ACHN (cell line): ENCODE measurements at regions not wholly inside any gene's neighbourhood (a gene's known extent, or its start where the extent isn't known, plus 50 kb on each side); places are given as distances from the start of the nearest gene placed in this dataset.
"Not testable (repeated sequence)": the region's sequence is repeated elsewhere in the genome, so short reads cannot be mapped to it uniquely, and the experiment has no call there.

Source experiments
- DNase-seq: peaks from one replicate; pipeline ENCODE4 v3.0.0-alpha.2; 2015
- in situ Hi-C: cut with HindIII; loops from 2 replicates; pipeline ENCODE4 v1.10.0; 2017; ENCODE audit warnings: low sequenced_read_pairs, low pct_ligation_motif_present, low pct_unique_long_range_greater_than_20kb

DNA sequence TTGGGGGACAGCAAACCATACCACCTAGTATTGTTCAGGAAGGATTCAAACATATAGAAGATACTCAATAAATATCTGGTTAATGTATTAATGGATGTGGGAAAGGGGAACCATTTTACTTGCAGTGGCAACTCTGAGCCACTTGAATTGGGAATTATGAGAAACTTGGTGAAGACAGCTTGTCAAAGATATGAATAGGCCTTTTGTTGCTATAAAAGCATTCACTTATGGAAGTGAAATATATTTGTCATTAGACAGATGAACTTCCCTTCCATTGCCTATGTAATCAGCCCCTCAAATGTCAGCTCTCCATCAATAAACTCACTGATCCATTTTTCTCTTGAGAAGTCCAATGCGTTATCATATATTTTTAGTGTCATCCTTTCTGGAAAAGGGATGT, 56.1 kb downstream of the GPR85 start:
- in situ Hi-C loops = no loop called here
- DNase-seq = no peak

DNA sequence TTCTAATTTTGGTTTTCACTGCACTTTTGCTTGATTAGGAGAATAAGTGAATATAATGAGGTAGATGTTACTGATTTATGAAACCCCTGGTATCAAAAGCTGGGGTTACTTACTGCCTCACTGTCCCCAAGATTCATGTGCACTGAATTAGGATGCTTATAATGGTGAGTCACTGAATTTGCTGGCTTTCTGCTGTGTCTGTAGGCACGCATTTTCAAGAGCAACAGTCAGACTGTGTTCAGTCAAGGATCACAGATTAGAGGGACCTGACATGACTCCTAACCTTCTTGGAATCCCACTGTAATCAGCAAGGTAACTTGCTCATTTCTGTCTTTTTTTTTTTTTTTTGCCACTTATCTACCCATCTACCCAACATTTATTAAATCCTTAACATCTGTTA, 59.7 kb downstream of the GPR85 start:
- DNase-seq = peak; percentile 88
- in situ Hi-C loops = no loop called here

DNA sequence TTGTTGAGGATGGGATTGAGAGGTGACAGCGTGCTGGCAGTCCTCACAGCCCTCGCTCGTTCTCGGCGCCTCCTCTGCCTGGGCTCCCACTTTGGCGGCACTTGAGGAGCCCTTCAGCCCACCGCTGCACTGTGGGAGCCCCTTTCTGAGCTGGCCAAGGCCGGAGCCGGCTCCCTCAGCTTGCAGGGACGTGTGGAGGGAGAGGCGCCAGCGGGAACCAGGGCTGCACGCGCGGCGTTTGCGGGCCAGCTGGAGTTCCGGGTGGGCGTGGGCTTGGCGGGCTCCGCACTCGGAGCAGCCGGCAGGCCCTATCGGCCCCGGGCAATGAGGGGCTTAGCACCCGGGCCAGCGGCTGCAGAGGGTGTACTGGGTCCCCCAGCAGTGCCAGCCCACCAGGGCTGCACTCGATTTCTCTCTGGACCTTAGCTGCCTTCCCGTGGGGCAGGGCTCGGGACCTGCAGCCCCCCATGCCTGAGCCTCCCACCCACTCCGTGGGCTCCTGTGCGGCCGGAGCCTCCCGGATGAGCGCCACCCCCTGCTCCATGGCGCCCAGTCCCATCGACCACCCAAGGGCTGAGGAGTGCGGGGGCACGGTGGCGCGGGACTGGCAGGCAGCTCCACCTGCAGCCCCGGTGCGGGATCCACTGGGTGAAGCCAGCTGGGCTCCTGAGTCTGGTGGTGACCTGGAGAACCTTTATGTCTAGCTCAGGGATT, 69.3 kb downstream of the GPR85 start:
- in situ Hi-C loops, DNase-seq: not testable (repeated sequence)

DNA sequence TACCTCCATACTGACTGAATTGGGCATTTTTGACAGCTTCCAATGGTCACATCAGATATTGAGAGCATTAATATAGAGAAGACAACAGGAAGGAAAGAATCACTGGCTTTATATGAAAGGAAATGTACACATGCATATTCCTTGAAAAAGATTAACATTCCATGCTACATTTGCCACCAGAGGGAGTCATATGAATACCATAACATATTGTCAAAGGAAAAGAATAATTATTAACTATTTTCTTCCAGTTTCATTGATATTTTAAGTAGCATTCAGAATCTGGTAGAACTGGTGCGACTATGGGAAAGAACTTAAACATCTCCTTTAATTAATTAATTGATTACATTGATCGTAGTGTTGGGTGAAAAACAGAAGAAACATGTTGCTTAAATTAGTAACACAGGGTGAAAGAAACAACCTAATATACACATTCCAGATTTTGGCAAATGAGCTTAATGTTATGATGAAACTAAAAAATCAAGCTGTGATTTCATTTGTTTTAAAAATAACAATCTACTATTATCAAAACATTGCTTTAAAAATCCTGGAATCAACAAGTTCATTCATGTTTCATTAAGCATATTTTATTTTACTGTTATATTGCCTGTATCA, 71.5 kb downstream of the GPR85 start:
- DNase-seq = peak; percentile 80
- in situ Hi-C loops = no loop called here

DNA sequence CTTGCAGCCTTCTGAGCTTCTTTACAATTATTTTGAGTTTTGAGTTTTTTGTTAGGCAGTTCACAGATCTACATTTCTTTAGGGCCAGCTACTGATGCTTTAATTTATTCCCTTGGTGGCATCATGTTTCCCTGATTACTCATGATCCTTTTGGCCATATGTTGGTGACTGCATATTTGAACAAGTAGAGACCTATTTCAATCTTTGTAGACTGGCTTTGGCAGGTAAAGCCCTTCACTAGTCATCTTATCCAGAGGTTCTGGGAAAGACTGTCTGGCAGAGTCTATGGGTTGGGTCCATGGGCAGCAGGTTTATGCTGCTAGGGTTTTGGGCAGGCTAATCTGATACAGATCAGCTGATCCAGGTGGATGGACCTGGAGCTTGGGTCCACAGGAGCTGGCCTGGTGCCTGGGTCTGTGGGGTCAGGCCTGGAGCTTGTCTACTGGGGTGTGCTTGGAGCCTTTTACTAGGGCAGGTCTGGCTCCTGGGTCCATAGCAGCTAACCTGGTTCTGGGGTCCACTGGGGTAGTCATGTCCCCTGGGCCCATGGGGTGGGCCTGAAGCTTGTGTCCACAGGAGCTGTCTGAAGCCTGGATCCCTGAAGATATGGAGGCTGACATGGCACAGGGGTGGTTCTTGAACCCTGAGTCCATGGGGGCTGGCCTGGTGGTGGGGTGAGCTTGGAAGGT, 72.7 kb downstream of the GPR85 start:
- DNase-seq = no peak

DNA sequence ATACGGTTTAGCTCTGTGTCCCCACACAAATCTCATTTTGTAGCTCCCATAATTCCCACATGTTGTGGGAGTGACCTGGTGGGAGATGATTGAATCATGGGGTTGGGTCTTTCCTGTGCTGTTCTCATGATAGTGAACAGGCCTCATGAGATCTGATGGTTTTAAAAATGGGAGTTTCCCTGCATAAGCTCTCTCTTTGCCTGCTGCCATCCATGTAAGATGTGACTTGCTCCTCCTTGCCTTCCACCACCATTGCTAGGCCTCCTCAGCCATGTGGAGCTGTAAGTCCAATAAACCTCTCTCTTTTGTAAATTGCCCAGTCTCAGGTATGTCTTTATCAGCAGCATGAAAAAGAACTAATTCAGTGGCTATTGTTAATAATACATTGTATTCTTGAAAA, 73.8 kb downstream of the GPR85 start:
- DNase-seq, in situ Hi-C loops: not testable (repeated sequence)

More for the DNA sequence above, 72.7 kb downstream of the GPR85 start:
- in situ Hi-C loops = no loop called here

DNA sequence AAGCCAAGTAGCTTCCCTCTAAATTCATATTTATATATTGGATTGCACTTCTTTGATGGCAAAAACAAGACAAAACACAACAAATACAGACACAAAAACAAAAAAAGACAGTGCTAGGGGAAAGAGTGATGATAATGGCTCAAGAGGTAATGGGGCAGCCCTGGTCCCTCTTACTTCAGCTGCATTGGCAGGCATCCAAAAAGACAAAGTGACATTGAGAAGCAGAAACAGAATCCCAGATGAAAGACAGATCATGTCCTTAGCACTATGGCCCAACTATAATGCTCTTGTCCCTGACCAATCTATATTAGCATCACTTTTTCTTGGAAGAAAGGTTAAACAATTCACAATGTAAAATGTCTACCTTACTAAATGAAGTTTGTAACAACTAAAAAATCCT, 76.2 kb downstream of the GPR85 start:
- no peak for DNase-seq
- in situ Hi-C loops = no loop called here

DNA sequence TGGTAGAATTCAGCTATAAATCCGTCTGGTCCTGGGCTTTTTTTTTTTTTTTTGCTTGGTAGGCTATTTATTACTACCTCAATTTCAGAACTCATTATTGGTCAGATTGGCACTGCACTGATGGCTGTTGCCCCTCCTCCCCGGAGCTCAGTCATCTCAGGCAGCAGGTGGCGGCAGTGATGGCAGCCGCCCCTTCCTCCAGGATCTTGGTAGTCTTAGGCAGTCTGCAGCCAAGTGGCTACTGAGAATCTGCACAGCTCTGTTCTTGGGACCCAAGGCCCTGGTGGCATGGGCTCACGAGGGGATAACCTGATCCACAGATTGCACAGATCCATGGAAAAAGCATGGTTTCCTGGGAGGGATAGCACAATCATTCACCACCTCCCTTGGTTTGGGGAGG, 77.9 kb downstream of the GPR85 start:
- in situ Hi-C loops = no loop called here
- DNase-seq = no peak

DNA sequence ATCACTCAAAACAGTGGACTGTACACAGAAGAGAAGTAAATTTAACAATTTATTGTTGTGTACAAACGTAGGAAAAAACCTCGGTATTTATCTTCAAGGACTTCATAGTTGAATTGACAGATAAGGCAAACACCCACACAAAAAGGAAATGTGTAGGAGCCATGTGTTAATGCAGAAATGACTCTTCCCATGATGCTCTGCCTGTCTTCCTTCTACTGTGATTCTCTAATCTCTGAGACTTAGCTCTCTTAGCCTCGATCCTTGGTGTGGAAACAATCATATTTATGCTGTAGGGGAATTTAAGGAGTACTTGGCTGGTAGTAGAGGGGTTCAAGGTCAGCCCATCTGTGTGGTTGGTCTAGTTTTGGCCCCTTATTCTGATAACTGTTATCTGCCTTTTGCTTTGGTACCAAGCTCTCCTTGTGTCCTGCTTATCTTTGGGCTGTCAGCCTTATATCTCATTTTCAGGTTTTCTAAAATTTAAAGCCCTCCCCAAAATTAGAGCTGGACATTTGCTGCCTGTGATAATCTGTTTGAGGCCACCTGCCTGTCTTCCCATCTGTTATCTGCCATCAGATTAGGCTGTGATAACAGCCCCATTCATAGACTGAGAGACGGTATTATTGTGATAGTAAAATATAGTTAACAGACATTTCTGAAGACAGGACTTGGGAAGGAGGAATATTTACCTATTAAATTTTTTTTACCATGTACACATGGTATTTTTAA, 81.7 kb downstream of the GPR85 start:
- DNase-seq = no peak
- in situ Hi-C loops = no loop called here

DNA sequence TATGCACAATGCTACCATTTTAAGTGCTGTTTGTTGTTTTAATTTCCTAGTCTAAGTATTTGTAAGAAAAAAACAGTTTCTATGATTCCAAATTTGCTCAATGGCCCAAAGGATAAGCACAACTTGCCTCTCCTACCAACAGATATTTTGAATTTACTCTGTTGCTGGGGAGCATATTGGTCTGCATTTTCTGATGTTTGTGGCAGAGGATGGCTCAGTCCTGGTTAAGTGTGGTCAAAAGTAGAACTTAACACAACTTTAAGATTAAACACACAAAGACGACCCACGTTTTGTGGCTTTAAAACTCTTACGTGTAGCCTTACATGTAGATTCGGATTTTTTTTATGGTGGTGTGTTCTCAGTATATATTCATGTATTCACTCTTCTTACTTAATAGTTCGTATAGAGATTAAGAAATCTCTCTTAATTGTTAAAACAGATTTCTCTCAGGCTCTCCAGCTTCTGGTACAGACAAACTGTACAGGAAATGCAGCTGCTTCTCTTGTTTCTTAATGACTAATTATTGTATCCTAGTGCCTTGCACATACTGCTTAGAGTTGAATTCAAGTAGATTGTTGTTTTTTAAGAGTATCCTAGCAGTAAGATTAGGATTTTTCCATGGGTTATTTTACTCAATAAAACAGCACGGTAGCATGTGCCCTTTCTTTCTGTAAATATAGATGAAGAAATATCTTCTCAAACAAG, 86.2 kb downstream of the GPR85 start:
- no peak for DNase-seq
- in situ Hi-C loops = no loop called here

DNA sequence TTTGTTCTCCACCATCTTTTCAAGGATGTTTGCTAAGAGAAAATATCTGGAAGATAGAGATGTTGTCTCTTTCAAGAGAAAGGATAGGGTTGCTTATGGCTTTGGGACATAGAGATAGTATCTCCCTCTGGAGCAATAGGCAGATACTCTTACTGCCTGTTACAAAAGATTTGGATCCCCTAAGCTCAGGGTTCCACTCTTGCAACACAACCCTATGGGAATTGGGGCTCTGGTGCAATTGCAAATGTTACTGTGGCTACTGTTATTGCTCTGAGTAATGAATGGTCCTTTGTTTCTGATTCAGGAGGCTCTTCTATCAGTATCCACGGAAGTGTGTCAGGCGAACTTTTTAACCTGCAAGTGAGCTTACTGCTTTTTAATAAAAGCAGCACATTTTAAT, 88.8 kb downstream of the GPR85 start:
- in situ Hi-C loops = no loop called here
- no peak for DNase-seq

DNA sequence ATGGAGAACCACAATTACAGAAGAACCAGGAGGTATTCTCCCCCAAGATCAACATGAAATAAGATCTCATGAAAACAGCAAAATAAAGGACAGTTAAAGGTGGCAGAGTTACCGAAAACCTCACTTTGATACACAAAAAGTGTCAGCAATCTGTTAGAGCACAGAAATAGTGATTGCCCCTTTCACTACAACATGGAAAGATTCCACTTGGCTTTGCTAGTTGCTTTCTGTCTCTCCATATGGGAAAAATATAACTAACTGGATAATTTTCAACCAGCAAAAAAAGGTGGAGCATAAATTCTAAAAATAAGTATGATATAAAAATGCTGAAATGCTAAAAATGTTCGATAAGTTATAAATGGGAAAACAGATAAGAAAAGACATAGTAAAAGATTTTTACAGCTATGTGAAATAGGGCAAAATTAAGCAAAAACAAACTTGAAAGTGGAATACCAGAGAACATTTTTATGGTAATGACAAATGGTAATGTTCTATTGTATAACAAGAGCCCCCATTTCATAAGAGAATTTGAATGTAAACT, 90.2 kb downstream of the GPR85 start:
- DNase-seq = no peak
- in situ Hi-C loops = no loop called here

DNA sequence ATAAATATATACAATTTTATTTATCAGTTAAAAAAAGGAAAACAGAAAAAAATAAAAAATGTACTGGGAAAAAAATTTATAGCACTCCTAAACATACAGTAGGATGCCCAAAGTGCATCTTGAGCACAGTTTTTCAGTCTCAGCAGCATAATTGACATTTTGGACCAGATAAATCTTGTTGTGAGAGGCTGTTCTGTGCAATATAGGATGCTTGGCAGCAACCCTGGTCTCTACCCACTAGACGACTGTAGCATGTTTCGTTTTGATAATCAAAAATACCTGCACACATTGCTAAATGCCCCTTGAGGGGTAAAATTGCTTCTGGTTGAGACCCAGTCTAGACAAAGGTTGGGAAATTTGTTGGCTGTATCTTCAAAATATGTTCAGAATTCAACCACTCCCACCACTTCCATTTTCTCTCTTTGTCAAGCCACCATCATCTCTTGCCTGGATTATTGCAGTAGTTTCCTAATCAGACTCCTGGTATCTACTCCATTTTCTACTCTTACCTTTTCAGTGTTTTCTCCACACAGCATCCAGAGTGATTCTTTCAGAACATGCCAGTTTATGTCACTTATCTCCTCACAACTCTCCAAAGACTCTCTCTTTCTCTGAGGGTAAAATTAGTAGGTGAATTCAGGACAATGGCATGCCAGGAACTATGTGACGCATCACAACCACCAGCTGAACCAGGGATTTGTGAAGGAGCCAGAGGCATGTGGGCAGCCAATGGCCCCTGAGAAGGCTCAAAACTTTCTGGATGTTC, 91.4 kb downstream of the GPR85 start:
- peak; percentile 43 for DNase-seq
- in situ Hi-C loops = no loop called here

DNA sequence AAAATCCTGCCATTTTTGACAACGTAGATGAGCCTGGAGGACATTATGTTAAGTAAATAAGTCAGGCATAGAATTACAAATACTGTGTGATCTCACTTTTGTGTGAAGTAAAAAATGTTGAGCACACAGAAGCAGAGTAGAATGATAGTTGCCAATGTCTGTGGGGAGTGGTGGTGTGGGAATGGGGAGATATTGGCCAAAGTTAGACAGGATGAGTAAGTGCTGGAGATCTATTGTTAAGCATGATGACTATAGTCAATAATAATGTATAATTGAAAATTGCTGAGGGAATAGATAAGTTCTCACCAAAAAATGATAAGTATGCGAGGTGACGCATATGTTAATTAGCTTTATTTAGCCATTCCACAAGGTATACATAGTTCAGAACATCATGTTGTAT, 92.0 kb downstream of the GPR85 start:
- no peak for DNase-seq
- in situ Hi-C loops = no loop called here

DNA sequence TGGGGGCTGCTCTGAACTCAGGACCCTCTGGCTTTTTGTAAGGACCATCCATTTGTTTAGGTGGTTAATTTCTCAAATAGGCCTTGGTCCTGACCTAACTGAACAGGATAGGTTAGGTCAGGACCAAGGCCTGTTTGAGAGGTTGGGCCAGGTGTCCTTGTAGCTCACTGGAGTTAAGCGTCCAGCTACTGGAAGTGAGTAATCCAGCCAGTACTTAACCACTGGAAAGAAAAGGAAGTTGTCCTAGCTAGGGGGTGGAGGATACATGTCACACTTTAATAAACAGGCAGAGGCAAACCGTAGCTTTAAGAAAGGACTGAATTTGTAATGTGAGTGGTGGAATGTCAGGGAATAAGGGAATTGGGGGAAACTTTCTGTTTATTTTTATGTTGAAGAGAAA, 96.0 kb downstream of the GPR85 start:
- peak; percentile 43 for DNase-seq

DNA sequence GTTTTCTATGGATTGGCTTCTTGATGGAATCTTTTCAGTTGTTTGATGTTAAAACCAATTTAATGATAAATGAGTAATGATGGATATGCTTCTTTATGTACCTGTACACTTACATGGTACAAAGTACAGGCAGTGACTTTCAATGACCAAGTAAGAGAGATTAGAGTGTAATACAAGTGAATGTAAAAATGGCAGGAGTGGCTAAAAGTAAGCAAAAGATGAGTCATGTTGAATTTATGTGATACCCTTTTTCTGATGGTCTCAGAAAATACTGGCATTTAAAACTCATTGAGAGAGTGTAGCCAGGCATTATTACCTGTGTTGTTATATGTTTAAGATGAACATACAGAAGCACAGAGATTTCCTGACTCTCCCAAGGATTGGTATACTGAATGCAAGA, 97.1 kb downstream of the GPR85 start:
- in situ Hi-C loops = no loop called here
- DNase-seq = no peak

More for the DNA sequence above, 96.0 kb downstream of the GPR85 start:
- in situ Hi-C loops = no loop called here

DNA sequence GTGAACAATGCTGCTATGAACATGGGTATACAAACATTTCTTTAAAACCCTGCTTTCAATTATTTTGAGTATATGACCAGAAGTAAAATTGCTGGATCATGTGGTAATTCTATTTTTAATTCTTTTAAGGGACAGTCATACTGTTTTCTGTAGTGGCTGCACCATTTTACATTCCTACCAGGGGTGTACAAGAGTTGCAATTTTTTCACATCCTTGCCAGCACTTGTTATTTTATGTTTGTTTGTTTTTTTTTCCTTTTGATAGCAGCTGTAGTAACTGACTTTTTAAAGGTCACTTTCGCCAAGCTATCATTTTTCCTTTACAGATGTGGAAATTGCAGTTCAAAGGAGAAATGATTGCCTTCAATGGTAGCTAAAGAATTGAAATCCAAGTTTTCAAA, 99.5 kb downstream of the GPR85 start:
- in situ Hi-C loops = no loop called here
- no peak for DNase-seq
